Cardiac fibroblast (primary cell): ENCODE measurements at regions not wholly inside any gene's neighbourhood (a gene's known extent, or its start where the extent isn't known, plus 50 kb on each side); places are given as distances from the start of the nearest gene placed in this dataset.

Experiments used
- DNase-seq, 2 donors: peaks; one replicate each; pipeline versions ENCODE4 v3.0.0 to v3.0.0-alpha.2; 2010; ENCODE audit warnings: low read depth in 2 of 2
- H3K4me3 ChIP-seq, 2 donors: replicated peaks in 1 of 2; 1 replicate in 1 of 2; 2 replicates in 1 of 2; pipeline ENCODE4 v1.5.1; 2011; ENCODE audit warnings: low read depth in 2 of 2, low read length in 2 of 2, mild to moderate bottlenecking in 2 of 2, moderate library complexity in 1 of 2
- TF ChIP-seq, protein P1 (sequence below): IDR thresholded peaks from one replicate; pipeline ENCODE4 v1.5.1; 2011; ENCODE audit warnings: low read depth, mild to moderate bottlenecking, low read length, inconsistent platforms

DNA sequence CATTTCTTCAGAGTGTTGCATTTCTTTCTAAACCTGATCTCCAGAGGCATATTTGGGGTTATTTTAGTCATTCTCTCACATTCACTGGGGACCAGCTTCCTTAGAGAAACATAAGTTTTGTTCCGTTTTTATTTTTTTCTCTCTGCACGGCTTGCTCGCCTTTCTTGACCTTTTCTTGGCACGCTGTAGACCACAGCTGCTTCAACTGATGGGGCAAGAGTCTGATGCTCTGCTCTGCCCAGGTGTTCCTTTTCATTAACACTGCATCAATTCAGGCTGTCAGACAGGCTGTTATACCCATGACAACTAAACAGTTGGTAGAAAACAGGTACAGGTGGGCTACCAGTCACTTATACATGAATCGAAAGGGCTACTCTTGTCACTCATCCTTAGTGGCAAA, 682.2 kb upstream of the DIAPH2 start:
- peak; percentile 17 to 59 for DNase-seq
- TF ChIP-seq, protein P1, sequence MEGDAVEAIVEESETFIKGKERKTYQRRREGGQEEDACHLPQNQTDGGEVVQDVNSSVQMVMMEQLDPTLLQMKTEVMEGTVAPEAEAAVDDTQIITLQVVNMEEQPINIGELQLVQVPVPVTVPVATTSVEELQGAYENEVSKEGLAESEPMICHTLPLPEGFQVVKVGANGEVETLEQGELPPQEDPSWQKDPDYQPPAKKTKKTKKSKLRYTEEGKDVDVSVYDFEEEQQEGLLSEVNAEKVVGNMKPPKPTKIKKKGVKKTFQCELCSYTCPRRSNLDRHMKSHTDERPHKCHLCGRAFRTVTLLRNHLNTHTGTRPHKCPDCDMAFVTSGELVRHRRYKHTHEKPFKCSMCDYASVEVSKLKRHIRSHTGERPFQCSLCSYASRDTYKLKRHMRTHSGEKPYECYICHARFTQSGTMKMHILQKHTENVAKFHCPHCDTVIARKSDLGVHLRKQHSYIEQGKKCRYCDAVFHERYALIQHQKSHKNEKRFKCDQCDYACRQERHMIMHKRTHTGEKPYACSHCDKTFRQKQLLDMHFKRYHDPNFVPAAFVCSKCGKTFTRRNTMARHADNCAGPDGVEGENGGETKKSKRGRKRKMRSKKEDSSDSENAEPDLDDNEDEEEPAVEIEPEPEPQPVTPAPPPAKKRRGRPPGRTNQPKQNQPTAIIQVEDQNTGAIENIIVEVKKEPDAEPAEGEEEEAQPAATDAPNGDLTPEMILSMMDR: no peak
- H3K4me3 ChIP-seq: no peak overlapping the region

DNA sequence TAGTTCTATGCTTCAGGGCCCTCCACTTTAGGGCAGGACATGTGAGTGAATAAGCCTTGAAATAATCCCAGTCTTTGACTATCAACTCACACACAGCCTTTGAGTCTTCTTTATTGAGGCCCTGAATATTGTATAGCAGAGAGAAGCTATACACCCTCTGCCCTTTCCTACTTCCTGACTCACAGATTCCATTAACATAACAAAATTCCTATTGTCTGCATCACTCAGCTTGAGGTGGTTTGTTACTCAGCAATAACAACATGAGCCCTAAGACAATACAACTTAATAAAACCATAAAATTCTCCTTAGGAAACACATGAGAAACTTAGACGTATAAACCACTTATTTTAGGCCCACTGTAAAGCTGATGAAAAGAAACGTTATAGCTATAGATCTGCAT, 680.3 kb upstream of the DIAPH2 start:
- DNase-seq: peak; percentile 38 to 87
- TF ChIP-seq, protein P1: no peak
- H3K4me3 ChIP-seq: no peak overlapping the region

DNA sequence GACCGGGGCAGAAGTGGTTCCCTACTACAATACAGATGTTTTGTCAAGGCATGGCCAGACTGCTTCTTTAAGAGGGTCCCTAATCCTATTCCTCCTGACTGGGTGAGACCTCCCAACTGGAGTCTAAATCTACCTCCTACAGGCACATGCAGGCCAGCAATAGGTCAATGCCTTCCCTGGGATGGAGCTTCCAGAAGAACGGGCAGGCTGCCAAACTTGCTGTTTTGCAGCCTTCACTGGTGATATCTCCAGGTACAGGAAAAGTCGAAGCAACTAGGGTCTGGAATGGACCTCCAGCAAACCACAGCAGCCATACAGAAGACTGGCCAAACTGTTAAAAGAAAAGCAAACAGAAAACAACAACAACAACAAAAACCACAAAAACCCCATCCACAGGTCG, 678.4 kb upstream of the DIAPH2 start:
- TF ChIP-seq, protein P1: no peak
- no peak for DNase-seq
- no peak overlapping the region for H3K4me3 ChIP-seq

DNA sequence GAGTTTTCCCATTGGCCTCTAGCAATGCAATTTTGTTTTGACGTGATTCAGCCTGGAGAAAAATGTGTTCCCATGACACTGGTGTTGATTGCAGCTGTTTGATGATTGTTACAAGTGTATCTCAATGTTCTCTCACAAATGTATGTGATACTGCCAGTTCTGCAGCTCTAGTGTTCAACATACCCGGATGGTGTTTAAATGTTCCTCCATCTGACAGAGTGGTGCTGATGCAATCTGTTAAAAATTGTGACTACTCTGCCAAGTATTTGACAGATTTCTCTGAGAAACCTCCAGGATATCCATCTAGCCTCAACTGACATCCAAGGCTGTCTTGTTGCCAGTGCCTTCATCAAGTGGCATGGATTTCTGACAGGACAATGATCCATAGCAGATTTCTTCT, 657.2 kb upstream of the DIAPH2 start:
- DNase-seq: peak; percentile 6 to 41
- TF ChIP-seq, protein P1: no peak
- no peak overlapping the region for H3K4me3 ChIP-seq

DNA sequence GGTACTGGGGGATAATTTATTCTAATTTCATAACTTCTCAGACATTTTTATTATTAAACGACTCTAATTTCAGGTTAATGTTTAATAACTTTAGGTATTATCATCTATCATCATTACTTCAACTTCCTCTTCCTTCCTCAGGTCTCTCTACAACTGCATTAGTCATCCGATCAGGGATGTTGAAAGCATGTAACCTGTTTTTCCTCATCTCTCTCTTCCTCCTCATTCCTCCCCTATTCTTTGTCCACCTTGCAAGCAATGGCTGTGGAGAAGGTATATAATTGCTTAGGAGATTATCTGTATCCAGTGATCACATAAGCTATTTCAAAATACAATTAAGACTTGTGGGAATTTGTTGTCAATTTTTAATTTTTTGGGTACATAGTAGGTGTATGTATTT, 632.6 kb upstream of the DIAPH2 start:
- DNase-seq: no peak
- TF ChIP-seq, protein P1: no peak
- no peak overlapping the region for H3K4me3 ChIP-seq

DNA sequence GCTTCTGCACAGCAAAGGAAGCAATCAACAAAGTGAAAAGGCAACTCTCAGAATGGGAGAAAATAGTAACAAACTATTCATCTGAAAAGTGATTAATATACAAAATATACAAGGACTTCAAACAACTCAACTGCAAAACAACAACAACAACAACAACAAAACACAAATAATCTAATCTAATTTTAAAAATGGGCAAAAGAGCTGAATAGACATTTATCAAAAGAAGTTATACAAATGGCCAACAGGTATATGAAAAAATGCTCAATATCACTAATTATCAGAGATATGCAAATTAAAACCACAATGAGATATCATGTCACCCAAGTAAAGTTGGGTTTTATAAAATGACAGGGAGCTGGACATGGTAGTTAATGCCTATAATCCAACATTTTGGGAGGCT, 602.8 kb upstream of the DIAPH2 start:
- TF ChIP-seq, protein P1: no peak
- no peak overlapping the region for H3K4me3 ChIP-seq
- DNase-seq: no peak

DNA sequence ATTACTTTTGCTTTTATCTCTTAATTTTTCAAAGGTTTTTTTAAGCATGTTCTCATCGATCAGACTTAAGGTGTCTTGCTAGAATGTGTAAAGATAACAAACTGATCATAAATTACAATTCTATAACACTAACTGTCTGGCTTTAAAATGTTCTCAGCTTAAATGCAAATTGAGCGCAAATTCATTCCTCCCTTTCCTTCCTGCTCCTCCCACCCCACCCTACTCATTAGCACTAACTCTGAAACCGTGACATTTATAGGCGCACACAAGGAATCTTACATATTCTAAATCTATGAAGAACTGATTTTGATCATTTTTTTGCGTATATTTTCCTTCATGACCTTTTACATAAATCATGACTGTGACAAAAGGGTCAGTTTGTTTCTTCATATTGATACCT, 590.0 kb upstream of the DIAPH2 start:
- H3K4me3 ChIP-seq: no peak overlapping the region
- TF ChIP-seq, protein P1: no peak
- DNase-seq: no peak
